Embryonic facial prominence (tissue), 1 donor: ENCODE measurements at regions not wholly inside any gene's neighbourhood (a gene's known extent, or its start where the extent isn't known, plus 50 kb on each side); places are given as distances from the start of the nearest gene placed in this dataset.

Experiments used
- DNase-seq: peaks from one replicate; pipeline ENCODE4 v3.0.0-alpha.2; 2016; ENCODE audit errors: extremely low spot score

- no peak for DNase-seq
Observed at GRCh38 chr18:4854671-4855070, 342.4 kb downstream of the AKAIN1 start.

GRCh38 chr18:4851301-4851976 is 345.6 kb downstream of the AKAIN1 start:
- DNase-seq: no peak

GRCh38 chr18:4847056-4847455 is 350.0 kb downstream of the AKAIN1 start:
- DNase-seq: no peak

GRCh38 chr18:4844320-4844719 is 352.7 kb downstream of the AKAIN1 start:
- no peak for DNase-seq

GRCh38 chr18:4843771-4844170 is 353.3 kb downstream of the AKAIN1 start:
- no peak for DNase-seq

DNA sequence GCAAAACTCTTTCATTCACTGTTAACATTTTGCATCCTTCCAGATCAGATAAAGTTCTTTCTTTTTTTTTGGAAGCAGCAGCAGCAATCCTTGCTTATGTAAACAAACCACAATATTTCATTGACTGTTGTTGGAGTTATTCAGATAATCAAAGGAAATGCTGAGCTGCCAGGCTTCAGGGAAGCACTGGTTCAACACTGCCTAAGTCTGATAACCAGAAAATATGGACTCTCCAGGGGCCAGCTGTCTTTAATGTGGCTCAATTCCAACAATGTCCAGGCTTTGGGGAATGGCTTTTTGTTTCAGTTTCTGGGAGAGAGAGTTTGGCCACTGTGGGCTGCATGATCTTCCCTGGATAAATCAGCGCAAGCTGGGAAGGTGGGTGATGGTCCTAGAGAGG is 354.3 kb downstream of the AKAIN1 start:
- no peak for DNase-seq

DNA sequence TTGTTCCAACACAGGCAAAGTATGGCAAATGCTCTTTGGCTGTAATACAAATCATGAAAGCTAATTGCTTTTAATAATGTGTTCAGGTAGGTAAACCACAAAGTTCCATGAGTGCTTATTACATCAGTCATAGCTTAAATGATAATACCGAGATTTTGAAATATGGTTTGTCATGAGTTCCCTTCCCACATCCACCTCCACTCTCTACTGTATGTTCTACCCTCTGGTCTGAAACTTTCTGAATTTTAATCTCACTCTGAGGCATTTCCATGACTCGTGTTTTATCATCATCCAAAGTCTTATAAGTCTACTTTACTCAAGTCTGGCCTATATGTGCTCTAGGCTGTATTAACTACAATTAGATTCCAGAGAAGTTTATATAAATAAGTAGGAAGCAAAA is 354.8 kb downstream of the AKAIN1 start:
- DNase-seq: no peak

DNA sequence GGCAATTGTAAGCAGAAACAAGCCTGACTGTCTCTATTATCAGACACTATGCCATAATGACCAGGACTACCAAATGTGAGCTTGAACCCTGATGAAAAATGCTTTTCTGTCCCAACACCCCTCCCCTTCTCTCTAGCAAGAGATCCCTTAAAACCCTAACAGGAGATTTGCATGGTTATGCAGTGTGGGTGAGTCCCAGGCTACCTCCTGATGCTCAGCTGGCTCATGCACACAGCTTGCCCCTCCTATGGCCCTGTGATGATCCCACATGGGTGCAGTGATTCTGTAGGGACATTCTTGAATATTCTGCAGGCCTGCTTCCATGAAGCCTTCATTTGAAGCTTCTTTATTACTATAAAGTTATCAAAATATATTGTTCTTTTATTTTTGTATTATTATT is 357.4 kb downstream of the AKAIN1 start:
- DNase-seq: no peak

- DNase-seq: no peak
Observed at GRCh38 chr18:4836141-4836540, 360.9 kb downstream of the AKAIN1 start.

DNA sequence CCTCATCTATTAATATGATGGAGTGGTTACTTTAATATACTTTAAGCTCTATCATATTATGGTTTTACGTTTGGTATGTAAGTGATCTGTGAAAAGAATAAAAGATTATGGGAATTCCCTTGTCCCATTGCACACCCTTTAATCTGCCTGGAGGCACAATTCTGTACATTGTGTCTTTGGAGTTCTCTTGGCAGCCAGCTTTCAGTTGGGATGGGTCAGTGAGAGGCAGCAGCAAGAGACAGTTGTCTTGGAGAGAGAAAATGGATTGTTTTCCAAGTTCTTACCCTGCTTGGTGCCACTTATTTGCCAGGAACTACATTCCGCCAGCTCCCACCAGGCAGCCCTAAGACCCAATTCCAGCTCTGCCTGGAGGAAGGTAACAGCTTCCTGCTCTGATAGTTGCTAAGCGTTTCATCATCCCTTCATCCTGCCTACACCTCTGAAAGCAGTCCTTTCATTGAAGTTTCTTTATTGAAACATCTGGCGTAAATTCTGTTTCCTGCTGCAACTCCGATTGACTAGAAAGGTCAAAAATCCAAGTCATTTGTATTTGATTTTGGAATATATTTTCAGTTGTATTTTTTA is 365.2 kb downstream of the AKAIN1 start:
- no peak for DNase-seq

DNA sequence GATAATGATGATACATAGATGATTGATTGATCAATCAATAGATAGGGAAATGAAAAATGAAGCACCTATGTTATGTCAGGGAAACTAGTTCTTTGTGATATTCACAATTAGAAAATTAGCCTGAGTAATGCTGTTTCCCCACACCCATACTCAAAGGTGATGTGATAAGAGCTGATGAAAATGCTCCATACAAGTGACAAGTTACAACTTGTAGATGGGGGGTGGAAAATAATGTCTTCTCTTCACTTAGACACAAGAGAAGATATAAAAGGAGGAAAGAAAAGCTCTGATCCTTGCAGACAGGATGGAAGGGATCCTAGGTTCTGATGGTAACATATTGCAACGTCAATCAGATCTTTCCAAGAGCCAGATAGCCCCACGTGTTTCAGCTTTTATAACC is 365.9 kb downstream of the AKAIN1 start:
- no peak for DNase-seq

DNA sequence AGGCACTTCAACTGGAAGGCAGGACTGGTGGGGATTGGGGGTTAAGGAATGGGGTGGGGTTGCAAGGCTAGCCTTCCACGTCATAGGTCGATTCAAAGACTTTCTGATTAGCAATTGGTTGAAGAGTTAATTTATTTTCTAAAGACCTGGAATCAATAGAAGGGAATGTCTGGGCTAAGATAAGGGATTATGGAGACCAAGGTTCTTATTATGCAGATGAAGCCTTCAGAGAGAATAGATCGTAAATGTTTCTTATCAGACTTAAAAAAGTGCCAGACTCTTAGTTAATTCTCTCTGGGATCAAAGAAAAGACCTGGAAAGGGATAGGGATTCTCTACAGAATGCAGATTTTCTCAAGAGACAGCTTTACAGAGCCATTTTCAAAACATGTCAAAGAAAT is 368.0 kb upstream of the DLGAP1 start:
- no peak for DNase-seq

DNA sequence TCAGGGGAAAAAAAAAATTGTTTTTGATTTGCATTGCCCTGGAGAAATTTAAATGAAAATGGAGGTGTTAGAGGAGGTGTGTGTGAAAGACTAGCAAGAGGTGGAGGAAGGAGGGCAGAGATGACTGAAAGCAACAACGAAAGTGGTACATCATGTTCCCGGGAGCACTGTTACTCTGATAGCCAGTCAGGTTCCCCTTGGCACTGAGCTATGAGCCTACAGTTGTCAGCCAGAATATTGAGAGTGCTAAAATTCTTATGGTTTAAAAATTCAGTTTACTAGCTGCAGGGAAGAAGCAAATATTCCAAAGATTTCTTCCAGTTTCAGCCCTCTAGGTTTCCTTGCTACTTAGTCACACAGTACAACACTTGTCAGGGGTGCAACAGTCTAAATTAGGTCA is 366.7 kb upstream of the DLGAP1 start:
- no peak for DNase-seq

GRCh38 chr18:4817665-4818064 is 362.6 kb upstream of the DLGAP1 start:
- DNase-seq: no peak

GRCh38 chr18:4813708-4814107 is 358.6 kb upstream of the DLGAP1 start:
- no peak for DNase-seq

GRCh38 chr18:4808891-4809290 is 353.8 kb upstream of the DLGAP1 start:
- no peak for DNase-seq

DNA sequence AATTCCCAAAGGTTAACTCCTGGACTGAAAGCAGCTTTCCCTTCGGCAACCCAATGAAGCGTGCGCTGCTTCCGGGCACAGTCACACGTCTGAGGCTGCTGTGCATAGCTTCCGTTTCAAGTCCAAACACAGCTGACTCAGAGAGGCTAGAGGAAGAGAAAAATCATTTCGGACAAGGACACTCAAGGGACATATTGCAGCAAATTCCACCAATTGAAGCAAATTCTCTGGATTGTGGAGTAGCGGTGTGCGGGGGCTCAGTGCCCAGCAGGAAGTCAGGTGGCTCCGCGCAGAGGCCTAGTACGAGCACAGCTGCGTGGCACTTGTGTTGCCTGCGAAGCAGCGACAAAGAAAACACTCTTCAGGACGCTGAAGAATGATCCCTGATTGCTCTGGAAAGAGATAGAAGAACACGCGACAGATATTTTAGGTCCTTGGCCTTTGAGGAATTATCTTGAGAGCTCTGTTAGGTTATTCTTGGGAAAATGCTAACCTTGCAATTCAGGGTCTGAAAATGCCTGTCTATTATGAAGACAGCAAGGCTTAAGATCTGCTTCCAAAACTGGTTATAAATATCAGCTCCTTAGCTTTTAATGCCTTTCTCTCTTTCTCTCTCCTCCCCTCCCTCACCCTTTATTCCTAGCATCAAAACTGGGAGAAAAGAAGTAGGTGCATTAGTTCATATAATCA is 352.6 kb upstream of the DLGAP1 start:
- no peak for DNase-seq

GRCh38 chr18:4806331-4806730 is 351.2 kb upstream of the DLGAP1 start:
- DNase-seq: no peak

GRCh38 chr18:4802296-4802695 is 347.2 kb upstream of the DLGAP1 start:
- DNase-seq: no peak

DNA sequence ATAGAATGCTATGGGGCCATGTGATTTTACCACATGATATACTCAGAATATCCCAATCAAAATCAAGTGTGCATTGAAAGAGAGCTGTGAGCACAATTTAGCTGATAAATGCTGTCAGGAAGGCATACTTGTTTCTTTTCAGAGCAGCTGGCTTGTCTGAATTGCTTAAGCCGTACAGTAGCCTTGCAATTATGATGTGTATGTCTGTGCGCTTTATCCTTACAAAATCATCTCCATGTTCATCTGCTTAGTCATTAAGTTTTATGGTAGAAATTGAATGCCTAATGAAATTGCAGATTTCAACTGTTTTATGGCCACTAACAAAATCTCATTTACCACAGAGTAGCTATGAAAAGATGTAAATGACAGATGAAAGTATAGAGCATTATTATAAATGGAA is 346.0 kb upstream of the DLGAP1 start:
- DNase-seq: no peak

GRCh38 chr18:4797002-4797685 is 342.0 kb upstream of the DLGAP1 start:
- DNase-seq: no peak

- no peak for DNase-seq
Observed at GRCh38 chr18:4789506-4789905, 334.4 kb upstream of the DLGAP1 start.

DNA sequence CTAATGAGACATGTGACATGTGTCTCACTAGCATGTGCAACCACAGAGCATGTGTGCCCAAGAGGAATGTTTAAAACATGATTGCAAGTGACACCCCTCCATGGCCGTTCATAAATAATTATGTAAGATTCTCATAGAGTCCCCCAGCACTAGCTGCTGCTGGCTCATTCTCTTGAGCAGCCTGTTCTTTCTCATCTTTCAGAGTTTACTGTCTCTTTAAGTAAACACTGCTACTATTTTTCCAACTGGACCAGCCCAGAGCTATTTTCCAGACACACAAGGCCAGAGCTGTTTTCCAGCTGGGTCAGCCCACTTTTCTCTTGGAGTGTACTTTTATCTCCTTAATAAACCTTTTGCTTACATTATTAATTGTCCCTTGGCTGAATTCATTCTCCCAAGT is 326.8 kb upstream of the DLGAP1 start:
- DNase-seq: no peak
